ENCODE measurements at regions not wholly inside any gene's neighbourhood (a gene's known extent, or its start where the extent isn't known, plus 50 kb on each side); places are given as distances from the start of the nearest gene placed in this dataset.

- DNase-seq (ENCODE audit: low spot score in 2 of 2), result no peak
- H3K27ac Mint-ChIP-seq, result no peak overlapping the region
- peaks cover 5 to 12% of the 10 kb centered on the region in 2 donors for H3K36me3 Mint-ChIP-seq
- no peaks in the 10 kb centered on the region for H3K9me3 Mint-ChIP-seq
- ATAC-seq, result no peak
These were observed 61.2 kb upstream of the DPH5 start for GRCh38 chr1:101086783-101087182.

GRCh38 chr1:101081496-101082488 is 56.2 kb upstream of the DPH5 start:
- DNase-seq (ENCODE audit: low spot score in 2 of 2) (peak in 1 of 2 donors; percentile 38), ATAC-seq (peak; percentile 99 to 100)
- Mint-ChIP-seq H3K36me3 (peaks cover 32 to 54% of the 10 kb centered on the region in 2 donors), H3K9me3 (peaks cover 5 to 7% of the 10 kb centered on the region in 2 donors), H3K27ac (peak overlapping the region; percentile 3 to 79)

GRCh38 chr1:101080859-101081258 is 55.3 kb upstream of the DPH5 start:
- ATAC-seq (no peak), DNase-seq (ENCODE audit: low spot score in 2 of 2) (no peak)
- Mint-ChIP-seq H3K27ac (peak overlapping the region in 1 of 2 donors; percentile 79), H3K9me3 (peaks cover 5 to 7% of the 10 kb centered on the region in 2 donors), H3K36me3 (peaks cover 32 to 56% of the 10 kb centered on the region in 2 donors)

GRCh38 chr1:101079341-101079740 is 53.8 kb upstream of the DPH5 start:
- H3K9me3 Mint-ChIP-seq, result peaks cover 5 to 7% of the 10 kb centered on the region in 2 donors

GRCh38 chr1:101077849-101078248 is 52.3 kb upstream of the DPH5 start:
- Mint-ChIP-seq H3K27ac (no peak overlapping the region), H3K9me3 (peaks cover 5 to 7% of the 10 kb centered on the region in 2 donors), H3K36me3 (peaks cover 27 to 51% of the 10 kb centered on the region in 2 donors)
- DNase-seq (ENCODE audit: low spot score in 2 of 2), result no peak
- no peak for ATAC-seq

More at GRCh38 chr1:101079341-101079740, 53.8 kb upstream of the DPH5 start:
- Mint-ChIP-seq H3K36me3 (peaks cover 27 to 51% of the 10 kb centered on the region in 2 donors), H3K27ac (no peak overlapping the region)
- ATAC-seq (no peak), DNase-seq (ENCODE audit: low spot score in 2 of 2) (no peak)

GRCh38 chr1:101075926-101076325 is 50.3 kb upstream of the DPH5 start:
- Mint-ChIP-seq H3K9me3 (peaks cover 0 to 3% of the 10 kb centered on the region in 2 donors), H3K36me3 (peaks cover 20 to 46% of the 10 kb centered on the region in 2 donors), H3K27ac (no peak overlapping the region)
- DNase-seq (ENCODE audit: low spot score in 2 of 2) (no peak), ATAC-seq (peak in 1 of 2 donors; percentile 46)
